RWPE1 (cell line): ENCODE measurements at regions not wholly inside any gene's neighbourhood (a gene's known extent, or its start where the extent isn't known, plus 50 kb on each side); places are given as distances from the start of the nearest gene placed in this dataset.
"Not testable (repeated sequence)": the region's sequence is repeated elsewhere in the genome, so short reads cannot be mapped to it uniquely, and the experiment has no call there.

Experiments used
- CTCF ChIA-PET: fragments of 350-600 bp; sonication (Branson Sonifier 250); formaldehyde crosslinking; extraction: SDS; loops from one replicate; lab custom pipeline; 2021; lab: Yijun Ruan, JAX
- POLR2A ChIA-PET: fragments of 400-600 bp; formaldehyde crosslinking; extraction: SDS; loops from one replicate; lab custom pipeline; 2020; ENCODE audit warnings: antibody characterized with exemption; ENCODE audit not compliant: low non-redundant PET; lab: Yijun Ruan, JAX
- DNase-seq: peaks from one replicate; pipeline ENCODE4 v3.0.0; 2012; ENCODE audit warnings: low spot score
- H3K27ac ChIP-seq: fragments of 450-650 bp; 2 replicates; pipeline ENCODE4 v1.5.1; 2017
- TF ChIP-seq, protein P1 (sequence below): fragments of 450-650 bp; conservative IDR thresholded peaks from 2 replicates; pipeline ENCODE4 v1.5.1; 2017; ENCODE audit warnings: low read depth, mild to moderate bottlenecking

- TF ChIP-seq, protein P1, sequence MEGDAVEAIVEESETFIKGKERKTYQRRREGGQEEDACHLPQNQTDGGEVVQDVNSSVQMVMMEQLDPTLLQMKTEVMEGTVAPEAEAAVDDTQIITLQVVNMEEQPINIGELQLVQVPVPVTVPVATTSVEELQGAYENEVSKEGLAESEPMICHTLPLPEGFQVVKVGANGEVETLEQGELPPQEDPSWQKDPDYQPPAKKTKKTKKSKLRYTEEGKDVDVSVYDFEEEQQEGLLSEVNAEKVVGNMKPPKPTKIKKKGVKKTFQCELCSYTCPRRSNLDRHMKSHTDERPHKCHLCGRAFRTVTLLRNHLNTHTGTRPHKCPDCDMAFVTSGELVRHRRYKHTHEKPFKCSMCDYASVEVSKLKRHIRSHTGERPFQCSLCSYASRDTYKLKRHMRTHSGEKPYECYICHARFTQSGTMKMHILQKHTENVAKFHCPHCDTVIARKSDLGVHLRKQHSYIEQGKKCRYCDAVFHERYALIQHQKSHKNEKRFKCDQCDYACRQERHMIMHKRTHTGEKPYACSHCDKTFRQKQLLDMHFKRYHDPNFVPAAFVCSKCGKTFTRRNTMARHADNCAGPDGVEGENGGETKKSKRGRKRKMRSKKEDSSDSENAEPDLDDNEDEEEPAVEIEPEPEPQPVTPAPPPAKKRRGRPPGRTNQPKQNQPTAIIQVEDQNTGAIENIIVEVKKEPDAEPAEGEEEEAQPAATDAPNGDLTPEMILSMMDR = no peak
- POLR2A ChIA-PET = no interaction called here
- CTCF ChIA-PET = no interaction called here
Observed at GRCh38 chr3:94374439-94375161, 311.7 kb downstream of the NSUN3 start.

GRCh38 chr3:94377123-94377696 lies 314.3 kb downstream of the NSUN3 start:
- DNase-seq, POLR2A ChIA-PET, CTCF ChIA-PET, H3K27ac ChIP-seq: not testable (repeated sequence)

More at GRCh38 chr3:94374439-94375161, 311.7 kb downstream of the NSUN3 start:
- no peak for DNase-seq
- H3K27ac ChIP-seq = no peak overlapping the region

GRCh38 chr3:94377863-94378262 lies 315.0 kb downstream of the NSUN3 start:
- H3K27ac ChIP-seq, CTCF ChIA-PET, POLR2A ChIA-PET, DNase-seq: not testable (repeated sequence)

DNA sequence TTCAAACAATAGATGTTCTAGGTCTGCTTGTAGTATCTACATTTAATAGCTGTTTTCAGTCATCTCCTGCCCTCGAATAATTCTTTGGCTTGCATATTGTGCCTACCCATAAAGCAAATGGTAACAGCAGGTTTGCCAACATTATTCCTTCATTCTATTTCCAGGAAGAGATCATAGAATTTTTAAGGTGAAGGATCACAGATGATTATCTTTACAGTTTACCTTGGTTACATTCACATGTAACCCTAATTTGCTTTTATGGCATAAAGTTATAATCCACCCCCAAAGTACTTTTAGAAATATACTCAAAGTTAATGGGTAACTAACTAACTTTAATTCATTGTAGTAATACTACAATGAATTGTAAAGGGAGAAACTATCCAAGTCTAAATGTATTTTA lies 315.5 kb downstream of the NSUN3 start:
- CTCF ChIA-PET = no interaction called here

GRCh38 chr3:94379264-94379663 lies 316.4 kb downstream of the NSUN3 start:
- ChIA-PET CTCF (no interaction called here), POLR2A (no interaction called here)
- TF ChIP-seq, protein P1 = no peak
- no peak for DNase-seq
- H3K27ac ChIP-seq = no peak overlapping the region

More for the DNA sequence above, 315.5 kb downstream of the NSUN3 start:
- TF ChIP-seq, protein P1 = no peak
- DNase-seq = no peak
- POLR2A ChIA-PET = no interaction called here
- no peak overlapping the region for H3K27ac ChIP-seq

GRCh38 chr3:94394885-94395284 lies 332.0 kb downstream of the NSUN3 start:
- POLR2A ChIA-PET = no interaction called here
- H3K27ac ChIP-seq = no peak overlapping the region
- no peak for DNase-seq
- CTCF ChIA-PET = no interaction called here
- TF ChIP-seq, protein P1 = no peak

- H3K27ac ChIP-seq = no peak overlapping the region
- CTCF ChIA-PET = interaction anchor here (0.5 to 0.6 kb wide), 2 partner anchors 9 to 1197 kb away, joined by 3 to 4 read pairs; no protein-coding TSS in a partner anchor
- TF ChIP-seq, protein P1 = no peak
- no peak for DNase-seq
- POLR2A ChIA-PET = no interaction called here
Observed at GRCh38 chr3:94395851-94396250, 333.0 kb downstream of the NSUN3 start.
